Natural killer cell (primary cell): ENCODE measurements at regions not wholly inside any gene's neighbourhood (a gene's known extent, or its start where the extent isn't known, plus 50 kb on each side); places are given as distances from the start of the nearest gene placed in this dataset.

ENCODE experiments used
- ATAC-seq, 3 donors: fragments of 150-1000 bp in 2 of 3; fragments of 200-7000 bp in 1 of 3; cut with Tn5 transposase; 1 replicate in 1 of 3; 2 replicates in 2 of 3; pipeline ENCODE4 v1.10.0; 2021; ENCODE audit warnings: mild to moderate bottlenecking in 2 of 3, moderate library complexity in 2 of 3
- DNase-seq, 2 donors: peaks; one replicate each; pipeline versions ENCODE4 v3.0.0 to v3.0.0-alpha.2; 2013 to 2021; ENCODE audit warnings: mixed read lengths in 1 of 2
- H3K27ac ChIP-seq: one replicate; pipeline ENCODE4 v1.5.1; 2013; ENCODE audit warnings: mild to moderate bottlenecking, low read length
- H3K27me3 ChIP-seq: one replicate; pipeline ENCODE4 v1.6.1; 2013; ENCODE audit warnings: low read length; ENCODE audit not compliant: control insufficient read depth, insufficient read depth
- H3K36me3 ChIP-seq: one replicate; pipeline ENCODE4 v1.6.1; 2013; ENCODE audit warnings: low read length; ENCODE audit not compliant: control insufficient read depth, insufficient read depth
- H3K4me1 ChIP-seq: one replicate; pipeline ENCODE4 v1.6.1; 2013; ENCODE audit warnings: low read length; ENCODE audit not compliant: control insufficient read depth, insufficient read depth
- H3K4me3 ChIP-seq: one replicate; pipeline ENCODE4 v1.5.1; 2013; ENCODE audit warnings: low read length
- H3K9me3 ChIP-seq: one replicate; pipeline ENCODE4 v1.6.1; 2013; ENCODE audit warnings: low read length; ENCODE audit not compliant: control insufficient read depth, insufficient read depth
- H3K27ac Mint-ChIP-seq, 2 donors: one replicate each; pipeline ENCODE4 v1.8.0; 2022; ENCODE audit warnings: mild to moderate bottlenecking in 2 of 2, mixed read lengths in 2 of 2, moderate library complexity in 1 of 2
- H3K27me3 Mint-ChIP-seq, 2 donors: one replicate each; pipeline ENCODE4 v1.8.0; 2022; ENCODE audit warnings: low read depth in 2 of 2, mixed read lengths in 2 of 2
- H3K36me3 Mint-ChIP-seq: one replicate; pipeline ENCODE4 v1.8.0; 2022; ENCODE audit warnings: mixed read lengths
- H3K4me1 Mint-ChIP-seq, 2 donors: one replicate each; pipeline ENCODE4 v1.8.0; 2022; ENCODE audit warnings: mixed read lengths in 2 of 2
- H3K4me3 Mint-ChIP-seq: one replicate; pipeline ENCODE4 v1.8.0; 2022; ENCODE audit warnings: mild to moderate bottlenecking, moderate library complexity, mixed read lengths
- H3K9me3 Mint-ChIP-seq, 2 donors: one replicate each; pipeline ENCODE4 v1.8.0; 2022; ENCODE audit warnings: mixed read lengths in 2 of 2
- CTCF ChIP-seq: fragments of 200-600 bp; IDR thresholded peaks from one replicate; pipeline ENCODE4 v1.8.0; 2022; ENCODE audit warnings: antibody characterized with exemption
- WGBS: methylation state at CpG from one replicate; pipeline ENCODE4 v1.1.7; 2013; ENCODE audit warnings: missing lambda C conversion rate; ENCODE audit not compliant: insufficient coverage; 5-methylcytosine and 5-hydroxymethylcytosine counted together
- intact Hi-C: fragments of 100-400 bp; cut with micrococcal nuclease; formaldehyde crosslinking; loops from one replicate; pipeline ENCODE4 v1.14.2; 2022

- intact Hi-C loops, result no loop called here
- H3K27ac Mint-ChIP-seq, result no peak overlapping the region
- H3K36me3 Mint-ChIP-seq, result no peaks in the 10 kb centered on the region
- no peaks in the 10 kb centered on the region for H3K27me3 Mint-ChIP-seq
- 0% methylated on average over 1 of the region's 2 CpGs for WGBS
- no peaks in the 10 kb centered on the region for H3K4me1 Mint-ChIP-seq
- H3K4me3 Mint-ChIP-seq, result no peak overlapping the region
- H3K9me3 Mint-ChIP-seq, result peaks cover 0 to 8% of the 10 kb centered on the region in 2 donors
- H3K4me1 ChIP-seq, result no peaks in the 10 kb centered on the region
- no peak overlapping the region for H3K27ac ChIP-seq
- H3K4me3 ChIP-seq, result no peak overlapping the region
- TF ChIP-seq CTCF, result no peak
- H3K27me3 ChIP-seq, result no peaks in the 10 kb centered on the region
- ATAC-seq (no peak), DNase-seq (no peak)
- H3K9me3 ChIP-seq, result no peaks in the 10 kb centered on the region
- no peaks in the 10 kb centered on the region for H3K36me3 ChIP-seq
Observed at GRCh38 chr4:79025170-79025569, 85.9 kb upstream of the PAQR3 start.

- no peaks in the 10 kb centered on the region for H3K36me3 ChIP-seq
- no peak overlapping the region for H3K27ac Mint-ChIP-seq
- H3K9me3 Mint-ChIP-seq, result peaks cover under 1 to 8% of the 10 kb centered on the region in 2 donors
- TF ChIP-seq CTCF, result no peak
- H3K4me3 ChIP-seq, result no peak overlapping the region
- WGBS, result 87% methylated on average over 7 of the region's 8 CpGs
- H3K4me1 ChIP-seq, result no peaks in the 10 kb centered on the region
- DNase-seq (no peak), ATAC-seq (no peak)
- no peak overlapping the region for H3K4me3 Mint-ChIP-seq
- intact Hi-C loops, result no loop called here
- H3K36me3 Mint-ChIP-seq, result no peaks in the 10 kb centered on the region
- no peaks in the 10 kb centered on the region for H3K4me1 Mint-ChIP-seq
- no peak overlapping the region for H3K27ac ChIP-seq
- no peaks in the 10 kb centered on the region for H3K9me3 ChIP-seq
- H3K27me3 ChIP-seq, result no peaks in the 10 kb centered on the region
- no peaks in the 10 kb centered on the region for H3K27me3 Mint-ChIP-seq
Observed at GRCh38 chr4:79023799-79024770, 84.8 kb upstream of the PAQR3 start.

GRCh38 chr4:79022529-79022928 is 83.3 kb upstream of the PAQR3 start:
- intact Hi-C loops, result no loop called here
- no peak for DNase-seq
- no peak for TF ChIP-seq CTCF
- Mint-ChIP-seq H3K4me3 (no peak overlapping the region), H3K36me3 (no peaks in the 10 kb centered on the region), H3K27me3 (no peaks in the 10 kb centered on the region), H3K9me3 (peaks cover 4 to 8% of the 10 kb centered on the region in 2 donors), H3K27ac (no peak overlapping the region), H3K4me1 (no peaks in the 10 kb centered on the region)
- Histone ChIP-seq H3K36me3 (no peaks in the 10 kb centered on the region), H3K9me3 (no peaks in the 10 kb centered on the region), H3K27ac (no peak overlapping the region), H3K4me3 (no peak overlapping the region), H3K4me1 (no peaks in the 10 kb centered on the region), H3K27me3 (no peaks in the 10 kb centered on the region)
- ATAC-seq, result no peak
- 95% methylated on average over 9 of the region's 9 CpGs for WGBS
